ENCODE measurements at regions not wholly inside any gene's neighbourhood (a gene's known extent, or its start where the extent isn't known, plus 50 kb on each side); places are given as distances from the start of the nearest gene placed in this dataset.

- TF ChIP-seq, protein P1, sequence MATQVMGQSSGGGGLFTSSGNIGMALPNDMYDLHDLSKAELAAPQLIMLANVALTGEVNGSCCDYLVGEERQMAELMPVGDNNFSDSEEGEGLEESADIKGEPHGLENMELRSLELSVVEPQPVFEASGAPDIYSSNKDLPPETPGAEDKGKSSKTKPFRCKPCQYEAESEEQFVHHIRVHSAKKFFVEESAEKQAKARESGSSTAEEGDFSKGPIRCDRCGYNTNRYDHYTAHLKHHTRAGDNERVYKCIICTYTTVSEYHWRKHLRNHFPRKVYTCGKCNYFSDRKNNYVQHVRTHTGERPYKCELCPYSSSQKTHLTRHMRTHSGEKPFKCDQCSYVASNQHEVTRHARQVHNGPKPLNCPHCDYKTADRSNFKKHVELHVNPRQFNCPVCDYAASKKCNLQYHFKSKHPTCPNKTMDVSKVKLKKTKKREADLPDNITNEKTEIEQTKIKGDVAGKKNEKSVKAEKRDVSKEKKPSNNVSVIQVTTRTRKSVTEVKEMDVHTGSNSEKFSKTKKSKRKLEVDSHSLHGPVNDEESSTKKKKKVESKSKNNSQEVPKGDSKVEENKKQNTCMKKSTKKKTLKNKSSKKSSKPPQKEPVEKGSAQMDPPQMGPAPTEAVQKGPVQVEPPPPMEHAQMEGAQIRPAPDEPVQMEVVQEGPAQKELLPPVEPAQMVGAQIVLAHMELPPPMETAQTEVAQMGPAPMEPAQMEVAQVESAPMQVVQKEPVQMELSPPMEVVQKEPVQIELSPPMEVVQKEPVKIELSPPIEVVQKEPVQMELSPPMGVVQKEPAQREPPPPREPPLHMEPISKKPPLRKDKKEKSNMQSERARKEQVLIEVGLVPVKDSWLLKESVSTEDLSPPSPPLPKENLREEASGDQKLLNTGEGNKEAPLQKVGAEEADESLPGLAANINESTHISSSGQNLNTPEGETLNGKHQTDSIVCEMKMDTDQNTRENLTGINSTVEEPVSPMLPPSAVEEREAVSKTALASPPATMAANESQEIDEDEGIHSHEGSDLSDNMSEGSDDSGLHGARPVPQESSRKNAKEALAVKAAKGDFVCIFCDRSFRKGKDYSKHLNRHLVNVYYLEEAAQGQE (IDR thresholded peaks at IDR 0.05; ENCODE audit: low read depth), result no peak
- TF ChIP-seq EP300 (IDR thresholded peaks at IDR 0.05; ENCODE audit: borderline replicate concordance), result no peak
These were observed 161.1 kb upstream of the EOMES start for GRCh38 chr3:27883266-27883665.

Measured in Ishikawa (cell line).